HCT116 (cell line): ENCODE measurements at regions not wholly inside any gene's neighbourhood (a gene's known extent, or its start where the extent isn't known, plus 50 kb on each side); places are given as distances from the start of the nearest gene placed in this dataset.

ENCODE experiments used
- ATAC-seq: fragments of 200-7000 bp; cut with Tn5 transposase; 2 replicates; pipeline ENCODE4 v1.9.1; 2020; ENCODE audit warnings: mild to moderate bottlenecking, moderate library complexity
- BruUV-seq: library from RNA; stranded (reverse); fragments of 400-500 nt; replicated peaks from 2 replicates; lab custom pipeline; 2021; lab: Mats Ljungman, UMichigan
- CTCF ChIA-PET: fragments of 300-600 bp; sonication (Branson Sonifier 250); formaldehyde crosslinking; loops from one replicate; lab custom pipeline; 2021; ENCODE audit warnings: antibody characterized with exemption; lab: Charles Lee
- POLR2A ChIA-PET: fragments of 300-600, 350-600 bp; sonication (Branson Sonifier 250); formaldehyde crosslinking; loops from one replicate; lab custom pipeline; 2021; ENCODE audit warnings: antibody characterized with exemption; lab: Charles Lee
- RAD21 ChIA-PET, 2 experiments: fragments of 300-600 bp; sonication (Branson Sonifier 250); formaldehyde crosslinking; loops; one replicate each; lab custom pipeline; 2023; ENCODE audit warnings: low total read pairs in 2 of 2; ENCODE audit not compliant: uncharacterized antibody in 2 of 2, unreplicated experiment in 2 of 2, low non-redundant PET in 1 of 2; lab: Charles Lee
- DNase-seq: peaks from one replicate; pipeline ENCODE4 v3.0.0-alpha.2; 2010; ENCODE audit warnings: low read depth, low spot score
- H2AFZ ChIP-seq: fragments of 200-600 bp; shearing (Covaris generic), sonication (generic); 2 replicates; pipeline ENCODE4 v1.6.1; 2017; ENCODE audit warnings: low read depth, mixed run types, mixed read lengths, antibody characterized with exemption, low read length; ENCODE audit not compliant: poor library complexity, severe bottlenecking
- H3K27ac ChIP-seq: 2 replicates; pipeline ENCODE4 v1.5.1; 2012; ENCODE audit warnings: low read depth, low read length
- H3K27me3 ChIP-seq: fragments of 200-600 bp; sonication (generic); 2 replicates; pipeline ENCODE4 v1.6.1; 2016; ENCODE audit warnings: mixed run types, low read length, mixed read lengths; ENCODE audit not compliant: insufficient read depth
- H3K36me3 ChIP-seq, 2 experiments: fragments of 200-500 bp in 1 of 2; fragments of 200-600 bp in 1 of 2; sonication (Bioruptor generic) in 1 of 2; sonication (generic) in 1 of 2; 2 replicates each; pipeline versions ENCODE4 v1.5.1 to v1.6.1; 2014 to 2016; ENCODE audit warnings: low read length in 2 of 2, inconsistent platforms in 1 of 2, mixed read lengths in 1 of 2, mixed run types in 1 of 2; ENCODE audit not compliant: insufficient read depth in 2 of 2, control insufficient read depth in 1 of 2
- H3K4me1 ChIP-seq, 2 experiments: fragments of 200-600 bp in 1 of 2; sonication (generic) in 1 of 2; 2 replicates each; pipeline versions ENCODE4 v1.5.1 to v1.6.1; 2012 to 2017; ENCODE audit warnings: low read length in 2 of 2, inconsistent platforms in 1 of 2, mild to moderate bottlenecking in 1 of 2, mixed read lengths in 1 of 2, mixed run types in 1 of 2, moderate library complexity in 1 of 2; ENCODE audit not compliant: insufficient read depth in 2 of 2, control insufficient read depth in 1 of 2
- H3K4me2 ChIP-seq: fragments of 200-600 bp; sonication (generic); 2 replicates; pipeline ENCODE4 v1.6.1; 2017; ENCODE audit warnings: mixed run types, low read length, mixed read lengths
- H3K4me3 ChIP-seq, 2 experiments: fragments of 200-600 bp in 1 of 2; sonication (generic) in 1 of 2; replicated peaks in 1 of 2; 2 replicates each; pipeline ENCODE4 v1.5.1; 2011 to 2016; ENCODE audit warnings: low read length in 2 of 2, control low read depth in 1 of 2, low read depth in 1 of 2, mild to moderate bottlenecking in 1 of 2, mixed read lengths in 1 of 2, mixed run types in 1 of 2
- H3K79me2 ChIP-seq: fragments of 200-600 bp; sonication (generic); 2 replicates; pipeline ENCODE4 v1.6.1; 2017; ENCODE audit warnings: mild to moderate bottlenecking, mixed run types, low read length, moderate library complexity, mixed read lengths; ENCODE audit not compliant: insufficient read depth
- H3K9ac ChIP-seq: fragments of 200-600 bp; sonication (generic); 2 replicates; pipeline ENCODE4 v1.6.1; 2016; ENCODE audit warnings: low read length, mixed read lengths
- H3K9me2 ChIP-seq: fragments of 200-600 bp; sonication (generic), shearing (Covaris generic); 2 replicates; pipeline ENCODE4 v1.6.1; 2017; ENCODE audit warnings: mixed run types, mild to moderate bottlenecking, moderate library complexity; ENCODE audit not compliant: insufficient read depth
- H3K9me3 ChIP-seq, 2 experiments: fragments of 200-500 bp in 1 of 2; fragments of 200-600 bp in 1 of 2; sonication (Bioruptor generic) in 1 of 2; sonication (generic) in 1 of 2; 2 replicates each; pipeline ENCODE4 v1.6.1; 2014 to 2017; ENCODE audit warnings: low read length in 2 of 2, mixed read lengths in 2 of 2, inconsistent platforms in 1 of 2, low read depth in 1 of 2, mild to moderate bottlenecking in 1 of 2, mixed run types in 1 of 2, moderate library complexity in 1 of 2; ENCODE audit not compliant: control insufficient read depth in 1 of 2, insufficient read depth in 1 of 2
- H4K20me1 ChIP-seq: fragments of 200-600 bp; sonication (generic), shearing (Covaris generic); 2 replicates; pipeline ENCODE4 v1.6.1; 2017; ENCODE audit warnings: mixed run types, mild to moderate bottlenecking, moderate library complexity; ENCODE audit not compliant: insufficient read depth
- ELF1 ChIP-seq: IDR thresholded peaks from 2 replicates; pipeline ENCODE4 v1.6.1; 2012; ENCODE audit warnings: low read depth, borderline replicate concordance
- EZH2phosphoT487 ChIP-seq: fragments of 200-600 bp; IDR thresholded peaks from 2 replicates; pipeline ENCODE4 v1.6.1; 2018; ENCODE audit warnings: antibody characterized with exemption, borderline replicate concordance
- FOSL1 ChIP-seq: IDR thresholded peaks from 2 replicates; pipeline ENCODE4 v1.6.1; 2012; ENCODE audit warnings: low read depth
- POLR2A ChIP-seq: IDR thresholded peaks from 2 replicates; pipeline ENCODE4 v1.7.0; 2011; ENCODE audit warnings: borderline replicate concordance; ENCODE audit not compliant: insufficient read depth, insufficient read length; ENCODE audit errors: extremely low read depth
- POLR2AphosphoS5 ChIP-seq: IDR thresholded peaks from 2 replicates; pipeline ENCODE4 v1.6.1; 2011; ENCODE audit warnings: mild to moderate bottlenecking, low read depth, low read length, moderate library complexity
- YY1 ChIP-seq: IDR thresholded peaks from 2 replicates; pipeline ENCODE4 v1.6.1; 2011; ENCODE audit warnings: low read length, low read depth, moderate library complexity, mild to moderate bottlenecking; ENCODE audit not compliant: insufficient replicate concordance; ENCODE audit errors: extremely low read depth
- ZFX ChIP-seq: fragments of 450-650 bp; IDR thresholded peaks from 2 replicates; pipeline ENCODE4 v1.6.1; 2017
- intact Hi-C: fragments of 100-400 bp; cut with micrococcal nuclease; formaldehyde crosslinking; loops from 2 replicates; pipeline ENCODE4 v1.10.0; 2022
- TF ChIP-seq, protein P1 (sequence below): IDR thresholded peaks from 2 replicates; pipeline ENCODE4 v1.6.1; 2011; ENCODE audit warnings: mild to moderate bottlenecking, low read length, moderate library complexity; ENCODE audit not compliant: insufficient replicate concordance; ENCODE audit errors: extremely low read depth
- TF ChIP-seq, protein P2 (sequence below): IDR thresholded peaks from 2 replicates; pipeline ENCODE4 v1.6.1; 2012; ENCODE audit warnings: low read depth
- TF ChIP-seq, protein P3 (sequence below): IDR thresholded peaks from 2 replicates; pipeline ENCODE4 v1.6.1; 2012

DNA sequence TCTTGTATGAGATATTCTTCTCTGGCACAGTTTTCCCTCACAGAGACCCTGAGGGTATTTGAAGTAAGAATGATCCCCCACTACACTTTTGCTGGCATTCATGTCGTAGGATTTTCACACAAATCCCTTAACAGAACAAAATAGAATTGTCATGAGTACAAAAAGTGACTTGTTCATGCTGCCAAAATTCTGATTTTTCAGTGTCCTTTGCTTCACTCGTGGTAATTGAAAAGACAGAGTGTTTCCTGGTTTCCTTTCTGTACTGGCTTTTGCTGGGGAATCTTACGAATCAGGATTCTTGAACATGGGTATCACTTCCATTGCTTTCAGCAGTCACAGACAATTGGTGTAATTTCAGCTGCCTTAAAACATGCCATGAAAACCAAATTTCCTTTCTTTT lies 756.3 kb downstream of the REEP3 start:
- CTCF ChIA-PET, result no interaction called here

More for the DNA sequence above, 756.3 kb downstream of the REEP3 start:
- intact Hi-C loops, result no loop called here
- ATAC-seq (no peak), DNase-seq (no peak)
- RAD21 ChIA-PET, result no interaction called here
- Histone ChIP-seq H3K4me3 (no peak overlapping the region), H3K27me3 (no peaks in the 10 kb centered on the region), H3K36me3 (no peaks in the 10 kb centered on the region), H4K20me1 (no peaks in the 10 kb centered on the region), H3K4me2 (no peak overlapping the region), H3K4me1 (no peaks in the 10 kb centered on the region), H2AFZ (no peak overlapping the region), H3K27ac (no peak overlapping the region), H3K79me2 (no peaks in the 10 kb centered on the region), H3K9me2 (no peaks in the 10 kb centered on the region), H3K9ac (no peak overlapping the region), H3K9me3 (no peaks in the 10 kb centered on the region)
- POLR2A ChIA-PET, result no interaction called here
- BruUV-seq, result no TSS peak
- TF ChIP-seq POLR2A (no peak), POLR2AphosphoS5 (no peak), FOSL1 (no peak), YY1 (no peak), ZFX (no peak), ELF1 (no peak), EZH2phosphoT487 (no peak)
- TF ChIP-seq, protein P1, sequence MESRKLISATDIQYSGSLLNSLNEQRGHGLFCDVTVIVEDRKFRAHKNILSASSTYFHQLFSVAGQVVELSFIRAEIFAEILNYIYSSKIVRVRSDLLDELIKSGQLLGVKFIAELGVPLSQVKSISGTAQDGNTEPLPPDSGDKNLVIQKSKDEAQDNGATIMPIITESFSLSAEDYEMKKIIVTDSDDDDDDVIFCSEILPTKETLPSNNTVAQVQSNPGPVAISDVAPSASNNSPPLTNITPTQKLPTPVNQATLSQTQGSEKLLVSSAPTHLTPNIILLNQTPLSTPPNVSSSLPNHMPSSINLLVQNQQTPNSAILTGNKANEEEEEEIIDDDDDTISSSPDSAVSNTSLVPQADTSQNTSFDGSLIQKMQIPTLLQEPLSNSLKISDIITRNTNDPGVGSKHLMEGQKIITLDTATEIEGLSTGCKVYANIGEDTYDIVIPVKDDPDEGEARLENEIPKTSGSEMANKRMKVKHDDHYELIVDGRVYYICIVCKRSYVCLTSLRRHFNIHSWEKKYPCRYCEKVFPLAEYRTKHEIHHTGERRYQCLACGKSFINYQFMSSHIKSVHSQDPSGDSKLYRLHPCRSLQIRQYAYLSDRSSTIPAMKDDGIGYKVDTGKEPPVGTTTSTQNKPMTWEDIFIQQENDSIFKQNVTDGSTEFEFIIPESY, result no peak
- TF ChIP-seq, protein P2, sequence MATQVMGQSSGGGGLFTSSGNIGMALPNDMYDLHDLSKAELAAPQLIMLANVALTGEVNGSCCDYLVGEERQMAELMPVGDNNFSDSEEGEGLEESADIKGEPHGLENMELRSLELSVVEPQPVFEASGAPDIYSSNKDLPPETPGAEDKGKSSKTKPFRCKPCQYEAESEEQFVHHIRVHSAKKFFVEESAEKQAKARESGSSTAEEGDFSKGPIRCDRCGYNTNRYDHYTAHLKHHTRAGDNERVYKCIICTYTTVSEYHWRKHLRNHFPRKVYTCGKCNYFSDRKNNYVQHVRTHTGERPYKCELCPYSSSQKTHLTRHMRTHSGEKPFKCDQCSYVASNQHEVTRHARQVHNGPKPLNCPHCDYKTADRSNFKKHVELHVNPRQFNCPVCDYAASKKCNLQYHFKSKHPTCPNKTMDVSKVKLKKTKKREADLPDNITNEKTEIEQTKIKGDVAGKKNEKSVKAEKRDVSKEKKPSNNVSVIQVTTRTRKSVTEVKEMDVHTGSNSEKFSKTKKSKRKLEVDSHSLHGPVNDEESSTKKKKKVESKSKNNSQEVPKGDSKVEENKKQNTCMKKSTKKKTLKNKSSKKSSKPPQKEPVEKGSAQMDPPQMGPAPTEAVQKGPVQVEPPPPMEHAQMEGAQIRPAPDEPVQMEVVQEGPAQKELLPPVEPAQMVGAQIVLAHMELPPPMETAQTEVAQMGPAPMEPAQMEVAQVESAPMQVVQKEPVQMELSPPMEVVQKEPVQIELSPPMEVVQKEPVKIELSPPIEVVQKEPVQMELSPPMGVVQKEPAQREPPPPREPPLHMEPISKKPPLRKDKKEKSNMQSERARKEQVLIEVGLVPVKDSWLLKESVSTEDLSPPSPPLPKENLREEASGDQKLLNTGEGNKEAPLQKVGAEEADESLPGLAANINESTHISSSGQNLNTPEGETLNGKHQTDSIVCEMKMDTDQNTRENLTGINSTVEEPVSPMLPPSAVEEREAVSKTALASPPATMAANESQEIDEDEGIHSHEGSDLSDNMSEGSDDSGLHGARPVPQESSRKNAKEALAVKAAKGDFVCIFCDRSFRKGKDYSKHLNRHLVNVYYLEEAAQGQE, result no peak
- TF ChIP-seq, protein P3, sequence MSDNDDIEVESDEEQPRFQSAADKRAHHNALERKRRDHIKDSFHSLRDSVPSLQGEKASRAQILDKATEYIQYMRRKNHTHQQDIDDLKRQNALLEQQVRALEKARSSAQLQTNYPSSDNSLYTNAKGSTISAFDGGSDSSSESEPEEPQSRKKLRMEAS, result no peak
